ENCODE measurements at regions not wholly inside any gene's neighbourhood (a gene's known extent, or its start where the extent isn't known, plus 50 kb on each side); places are given as distances from the start of the nearest gene placed in this dataset.

DNA sequence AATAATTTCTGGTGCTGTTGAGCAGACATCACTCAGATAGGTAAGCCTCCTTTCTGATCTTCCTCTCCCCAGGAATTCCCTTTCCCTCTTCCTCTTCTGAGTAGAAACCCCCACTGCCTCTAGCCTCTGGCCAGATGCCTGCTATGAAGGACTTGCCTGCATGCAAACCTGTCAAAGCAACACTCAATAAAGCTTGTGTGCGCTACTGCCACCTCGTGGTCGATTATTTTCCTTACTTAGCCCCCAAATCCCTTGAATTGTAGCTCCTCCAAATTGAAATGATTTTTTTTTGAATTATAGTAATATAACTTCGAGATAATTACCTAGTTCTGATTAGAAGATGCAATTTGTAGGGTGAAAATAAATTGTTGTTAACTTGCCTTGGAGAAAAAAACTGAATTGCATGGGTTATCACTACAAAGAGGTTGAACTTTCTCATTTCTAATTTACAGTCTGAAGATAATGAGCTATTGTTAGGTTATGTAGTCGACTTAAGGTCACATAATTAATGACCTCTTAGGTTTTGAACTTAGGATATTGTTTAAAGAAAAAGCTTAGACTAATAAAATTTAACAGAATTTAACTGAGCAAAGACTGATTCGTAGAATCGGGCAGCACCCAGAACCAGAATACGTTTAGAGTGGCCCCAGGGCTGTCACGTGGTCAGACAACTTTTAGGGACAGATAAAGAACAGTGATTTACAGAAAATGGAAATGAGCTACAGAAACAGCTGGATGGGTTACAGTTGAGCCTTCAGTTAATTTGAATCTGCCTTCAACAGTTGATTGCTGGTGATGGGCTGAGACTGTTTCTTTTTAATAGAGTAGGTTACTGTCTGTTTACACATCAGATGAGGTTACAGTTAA is 269.3 kb downstream of the ARPP21 start:
- TF ChIP-seq RFX5 (IDR thresholded peaks at IDR 0.05; ENCODE audit: borderline replicate concordance, low read depth, low read length) (no peak), SP1 (IDR thresholded peaks at IDR 0.05; ENCODE audit: low read depth, low read length) (no peak), EZH2 (IDR thresholded peaks at IDR 0.05; ENCODE audit: low read depth, low read length, severe bottlenecking) (no peak), BACH1 (IDR thresholded peaks at IDR 0.05; ENCODE audit: low read length) (no peak), RXRA (IDR thresholded peaks at IDR 0.05; ENCODE audit: insufficient read depth, low read depth, low read length) (no peak), GABPA (IDR thresholded peaks at IDR 0.05; ENCODE audit: borderline replicate concordance, insufficient read depth, low read length) (no peak)
- TF ChIP-seq, protein P1, sequence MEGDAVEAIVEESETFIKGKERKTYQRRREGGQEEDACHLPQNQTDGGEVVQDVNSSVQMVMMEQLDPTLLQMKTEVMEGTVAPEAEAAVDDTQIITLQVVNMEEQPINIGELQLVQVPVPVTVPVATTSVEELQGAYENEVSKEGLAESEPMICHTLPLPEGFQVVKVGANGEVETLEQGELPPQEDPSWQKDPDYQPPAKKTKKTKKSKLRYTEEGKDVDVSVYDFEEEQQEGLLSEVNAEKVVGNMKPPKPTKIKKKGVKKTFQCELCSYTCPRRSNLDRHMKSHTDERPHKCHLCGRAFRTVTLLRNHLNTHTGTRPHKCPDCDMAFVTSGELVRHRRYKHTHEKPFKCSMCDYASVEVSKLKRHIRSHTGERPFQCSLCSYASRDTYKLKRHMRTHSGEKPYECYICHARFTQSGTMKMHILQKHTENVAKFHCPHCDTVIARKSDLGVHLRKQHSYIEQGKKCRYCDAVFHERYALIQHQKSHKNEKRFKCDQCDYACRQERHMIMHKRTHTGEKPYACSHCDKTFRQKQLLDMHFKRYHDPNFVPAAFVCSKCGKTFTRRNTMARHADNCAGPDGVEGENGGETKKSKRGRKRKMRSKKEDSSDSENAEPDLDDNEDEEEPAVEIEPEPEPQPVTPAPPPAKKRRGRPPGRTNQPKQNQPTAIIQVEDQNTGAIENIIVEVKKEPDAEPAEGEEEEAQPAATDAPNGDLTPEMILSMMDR (IDR thresholded peaks at IDR 0.05; ENCODE audit: control extremely low read depth in 1 of 3, insufficient read depth in 1 of 3, low read depth in 1 of 3, low read length in 3 of 3) = peak; percentile 10 to 75 (median 73)

Data from H1 (cell line).